K562 (cell line): ENCODE measurements at regions not wholly inside any gene's neighbourhood (a gene's known extent, or its start where the extent isn't known, plus 50 kb on each side); places are given as distances from the start of the nearest gene placed in this dataset.

Experiments used
- SMAD3 ChIP-seq: fragments of 450-650 bp; formaldehyde crosslinking; conservative IDR thresholded peaks from 2 replicates; pipeline ENCODE4 v1.4.0; 2020; ENCODE audit warnings: mild to moderate bottlenecking
- ZNF224 ChIP-seq: sonication (generic); formaldehyde crosslinking; IDR thresholded peaks from 2 replicates; pipeline ENCODE4 v1.8.0; 2022; ENCODE audit warnings: mild to moderate bottlenecking, missing genetic modification reagents
- TF ChIP-seq, protein P1 (sequence below): fragments of 250-450 bp; sonication (Bioruptor Pico); IDR thresholded peaks from 2 replicates; pipeline ENCODE4 v1.4.0; 2020
- TF ChIP-seq, protein P2 (sequence below): conservative IDR thresholded peaks from 2 replicates; pipeline ENCODE4 v1.6.1; 2011; ENCODE audit warnings: low read depth, mild to moderate bottlenecking, low read length; ENCODE audit not compliant: control insufficient read depth
- TF ChIP-seq, protein P3 (sequence below), 3 experiments: fragments of 200-800 bp in 1 of 3; sonication (Bioruptor generic) in 1 of 3; sonication (generic) in 1 of 3; formaldehyde crosslinking in 1 of 3; IDR thresholded peaks; 2 replicates each; pipeline versions ENCODE4 v1.6.1 to v1.8.0; 2016 to 2022; ENCODE audit warnings: mild to moderate bottlenecking in 2 of 3, missing compliant biosample characterization in 2 of 3, missing genetic modification characterization in 2 of 3, missing genetic modification reagents in 1 of 3

DNA sequence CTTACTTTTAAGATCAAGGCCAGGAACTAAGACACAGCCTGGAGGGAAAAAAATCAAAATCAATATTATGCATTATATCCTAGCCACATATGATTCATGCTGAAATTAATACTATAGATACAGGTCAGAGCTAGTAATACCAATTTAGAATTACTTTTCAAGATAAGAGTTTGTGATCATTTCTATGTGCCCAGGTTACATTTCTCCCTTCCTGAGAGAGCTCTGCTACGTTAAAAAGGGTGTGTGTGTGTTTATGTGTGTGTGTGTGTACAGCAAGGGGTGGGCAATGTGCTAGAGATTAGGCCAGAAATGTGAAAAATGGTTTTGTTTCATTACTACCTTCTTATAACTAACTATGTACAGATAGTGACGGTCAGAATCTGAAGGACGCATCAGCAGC is 223.9 kb upstream of the FLRT2 start (continued):
- TF ChIP-seq, protein P1, sequence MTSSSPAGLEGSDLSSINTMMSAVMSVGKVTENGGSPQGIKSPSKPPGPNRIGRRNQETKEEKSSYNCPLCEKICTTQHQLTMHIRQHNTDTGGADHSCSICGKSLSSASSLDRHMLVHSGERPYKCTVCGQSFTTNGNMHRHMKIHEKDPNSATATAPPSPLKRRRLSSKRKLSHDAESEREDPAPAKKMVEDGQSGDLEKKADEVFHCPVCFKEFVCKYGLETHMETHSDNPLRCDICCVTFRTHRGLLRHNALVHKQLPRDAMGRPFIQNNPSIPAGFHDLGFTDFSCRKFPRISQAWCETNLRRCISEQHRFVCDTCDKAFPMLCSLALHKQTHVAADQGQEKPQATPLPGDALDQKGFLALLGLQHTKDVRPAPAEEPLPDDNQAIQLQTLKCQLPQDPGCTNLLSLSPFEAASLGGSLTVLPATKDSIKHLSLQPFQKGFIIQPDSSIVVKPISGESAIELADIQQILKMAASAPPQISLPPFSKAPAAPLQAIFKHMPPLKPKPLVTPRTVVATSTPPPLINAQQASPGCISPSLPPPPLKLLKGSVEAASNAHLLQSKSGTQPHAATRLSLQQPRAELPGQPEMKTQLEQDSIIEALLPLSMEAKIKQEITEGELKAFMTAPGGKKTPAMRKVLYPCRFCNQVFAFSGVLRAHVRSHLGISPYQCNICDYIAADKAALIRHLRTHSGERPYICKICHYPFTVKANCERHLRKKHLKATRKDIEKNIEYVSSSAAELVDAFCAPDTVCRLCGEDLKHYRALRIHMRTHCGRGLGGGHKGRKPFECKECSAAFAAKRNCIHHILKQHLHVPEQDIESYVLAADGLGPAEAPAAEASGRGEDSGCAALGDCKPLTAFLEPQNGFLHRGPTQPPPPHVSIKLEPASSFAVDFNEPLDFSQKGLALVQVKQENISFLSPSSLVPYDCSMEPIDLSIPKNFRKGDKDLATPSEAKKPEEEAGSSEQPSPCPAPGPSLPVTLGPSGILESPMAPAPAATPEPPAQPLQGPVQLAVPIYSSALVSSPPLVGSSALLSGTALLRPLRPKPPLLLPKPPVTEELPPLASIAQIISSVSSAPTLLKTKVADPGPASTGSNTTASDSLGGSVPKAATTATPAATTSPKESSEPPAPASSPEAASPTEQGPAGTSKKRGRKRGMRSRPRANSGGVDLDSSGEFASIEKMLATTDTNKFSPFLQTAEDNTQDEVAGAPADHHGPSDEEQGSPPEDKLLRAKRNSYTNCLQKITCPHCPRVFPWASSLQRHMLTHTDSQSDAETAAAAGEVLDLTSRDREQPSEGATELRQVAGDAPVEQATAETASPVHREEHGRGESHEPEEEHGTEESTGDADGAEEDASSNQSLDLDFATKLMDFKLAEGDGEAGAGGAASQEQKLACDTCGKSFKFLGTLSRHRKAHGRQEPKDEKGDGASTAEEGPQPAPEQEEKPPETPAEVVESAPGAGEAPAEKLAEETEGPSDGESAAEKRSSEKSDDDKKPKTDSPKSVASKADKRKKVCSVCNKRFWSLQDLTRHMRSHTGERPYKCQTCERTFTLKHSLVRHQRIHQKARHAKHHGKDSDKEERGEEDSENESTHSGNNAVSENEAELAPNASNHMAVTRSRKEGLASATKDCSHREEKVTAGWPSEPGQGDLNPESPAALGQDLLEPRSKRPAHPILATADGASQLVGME (CRISPR knock-in tag): no peak
- TF ChIP-seq ZNF224 (CRISPR knock-in tag): no peak
- no peak for TF ChIP-seq SMAD3 (CRISPR knock-in tag)
- TF ChIP-seq, protein P2, sequence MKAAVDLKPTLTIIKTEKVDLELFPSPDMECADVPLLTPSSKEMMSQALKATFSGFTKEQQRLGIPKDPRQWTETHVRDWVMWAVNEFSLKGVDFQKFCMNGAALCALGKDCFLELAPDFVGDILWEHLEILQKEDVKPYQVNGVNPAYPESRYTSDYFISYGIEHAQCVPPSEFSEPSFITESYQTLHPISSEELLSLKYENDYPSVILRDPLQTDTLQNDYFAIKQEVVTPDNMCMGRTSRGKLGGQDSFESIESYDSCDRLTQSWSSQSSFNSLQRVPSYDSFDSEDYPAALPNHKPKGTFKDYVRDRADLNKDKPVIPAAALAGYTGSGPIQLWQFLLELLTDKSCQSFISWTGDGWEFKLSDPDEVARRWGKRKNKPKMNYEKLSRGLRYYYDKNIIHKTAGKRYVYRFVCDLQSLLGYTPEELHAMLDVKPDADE: no peak
- TF ChIP-seq, protein P3, sequence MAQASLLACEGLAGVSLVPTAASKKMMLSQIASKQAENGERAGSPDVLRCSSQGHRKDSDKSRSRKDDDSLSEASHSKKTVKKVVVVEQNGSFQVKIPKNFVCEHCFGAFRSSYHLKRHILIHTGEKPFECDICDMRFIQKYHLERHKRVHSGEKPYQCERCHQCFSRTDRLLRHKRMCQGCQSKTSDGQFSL (CRISPR knock-in tag; IDR thresholded peaks at IDR 0.05): no peak
- TF ChIP-seq, protein P3 (tag; IDR thresholded peaks at IDR 0.05): no peak
